ENCODE measurements at regions not wholly inside any gene's neighbourhood (a gene's known extent, or its start where the extent isn't known, plus 50 kb on each side); places are given as distances from the start of the nearest gene placed in this dataset.

- H3K36me3 ChIP-seq = no peaks in the 10 kb centered on the region
- DNase-seq (ENCODE audit: extremely low spot score in 2 of 2) = no peak
- H3K27ac ChIP-seq = no peak overlapping the region
- no peaks in the 10 kb centered on the region for H3K9me3 ChIP-seq
- H3K4me1 ChIP-seq = no peaks in the 10 kb centered on the region
- TF ChIP-seq CTCF (IDR thresholded peaks at IDR 0.05) (no peak), POLR2A (IDR thresholded peaks at IDR 0.05) (no peak), POLR2AphosphoS5 (IDR thresholded peaks at IDR 0.05; ENCODE audit: insufficient read depth in 1 of 2, low read depth in 1 of 2) (no peak)
- no peak overlapping the region for H3K4me3 ChIP-seq
- H3K27me3 ChIP-seq = no peaks in the 10 kb centered on the region
- intact Hi-C loops (cut with DNase I) = no loop called here
Observed at GRCh38 chr22:26903030-26903856, 245.9 kb downstream of the MIAT start.

- H3K27me3 ChIP-seq = no peaks in the 10 kb centered on the region
- TF ChIP-seq POLR2AphosphoS5 (IDR thresholded peaks at IDR 0.05; ENCODE audit: insufficient read depth in 1 of 2, low read depth in 1 of 2) = no peak
- no peak for TF ChIP-seq POLR2A (IDR thresholded peaks at IDR 0.05)
- no peak for TF ChIP-seq CTCF (IDR thresholded peaks at IDR 0.05)
- DNase-seq (ENCODE audit: extremely low spot score in 2 of 2) = no peak
- H3K4me3 ChIP-seq = no peak overlapping the region
- H3K4me1 ChIP-seq = no peaks in the 10 kb centered on the region
- H3K9me3 ChIP-seq = no peaks in the 10 kb centered on the region
- H3K36me3 ChIP-seq = no peaks in the 10 kb centered on the region
- no peak overlapping the region for H3K27ac ChIP-seq
- intact Hi-C loops (cut with DNase I) = no loop called here
Observed at GRCh38 chr22:26904483-26904882, 247.1 kb downstream of the MIAT start.

GRCh38 chr22:26905076-26905475, 247.7 kb downstream of the MIAT start:
- no peak overlapping the region for H3K27ac ChIP-seq
- TF ChIP-seq POLR2A (IDR thresholded peaks at IDR 0.05) = no peak
- TF ChIP-seq CTCF (IDR thresholded peaks at IDR 0.05) = no peak
- no peak for TF ChIP-seq POLR2AphosphoS5 (IDR thresholded peaks at IDR 0.05; ENCODE audit: insufficient read depth in 1 of 2, low read depth in 1 of 2)
- H3K36me3 ChIP-seq = no peaks in the 10 kb centered on the region
- H3K9me3 ChIP-seq = no peaks in the 10 kb centered on the region
- H3K4me3 ChIP-seq = no peak overlapping the region
- no peak for DNase-seq (ENCODE audit: extremely low spot score in 2 of 2)
- intact Hi-C loops (cut with DNase I) = no loop called here
- no peaks in the 10 kb centered on the region for H3K27me3 ChIP-seq
- H3K4me1 ChIP-seq = no peaks in the 10 kb centered on the region

- DNase-seq (ENCODE audit: extremely low spot score in 2 of 2) = no peak
- Histone ChIP-seq H3K4me1 (no peaks in the 10 kb centered on the region), H3K36me3 (no peaks in the 10 kb centered on the region), H3K27ac (no peak overlapping the region), H3K9me3 (no peaks in the 10 kb centered on the region), H3K4me3 (no peak overlapping the region), H3K27me3 (no peaks in the 10 kb centered on the region)
- intact Hi-C loops (cut with DNase I) = no loop called here
- TF ChIP-seq POLR2AphosphoS5 (IDR thresholded peaks at IDR 0.05; ENCODE audit: insufficient read depth in 1 of 2, low read depth in 1 of 2) (no peak), CTCF (IDR thresholded peaks at IDR 0.05) (no peak), POLR2A (IDR thresholded peaks at IDR 0.05) (no peak)
Observed at GRCh38 chr22:26905640-26906039, 248.3 kb downstream of the MIAT start.

GRCh38 chr22:26906464-26906863, 249.1 kb downstream of the MIAT start:
- Histone ChIP-seq H3K9me3 (no peaks in the 10 kb centered on the region), H3K27ac (no peak overlapping the region), H3K27me3 (no peaks in the 10 kb centered on the region), H3K4me1 (no peaks in the 10 kb centered on the region), H3K4me3 (no peak overlapping the region), H3K36me3 (no peaks in the 10 kb centered on the region)
- TF ChIP-seq POLR2A (IDR thresholded peaks at IDR 0.05) (no peak), POLR2AphosphoS5 (IDR thresholded peaks at IDR 0.05; ENCODE audit: insufficient read depth in 1 of 2, low read depth in 1 of 2) (no peak), CTCF (IDR thresholded peaks at IDR 0.05) (no peak)
- DNase-seq (ENCODE audit: extremely low spot score in 2 of 2) = no peak
- intact Hi-C loops (cut with DNase I) = no loop called here

Data from vagina (tissue), 2 donors.